H9 (cell line): ENCODE measurements at regions not wholly inside any gene's neighbourhood (a gene's known extent, or its start where the extent isn't known, plus 50 kb on each side); places are given as distances from the start of the nearest gene placed in this dataset.

Experiments
- DNase-seq: peaks from one replicate; pipeline ENCODE4 v3.0.0-alpha.2; 2017
- H2AFZ ChIP-seq: one replicate; pipeline ENCODE4 v1.6.1; 2013; ENCODE audit warnings: mild to moderate bottlenecking, low read length, control low read depth, moderate library complexity
- H2AK5ac ChIP-seq: 2 replicates; pipeline ENCODE4 v1.6.1; 2013; ENCODE audit warnings: low read length, control low read depth, mixed read lengths; ENCODE audit not compliant: insufficient read length
- H2BK120ac ChIP-seq: one replicate; pipeline ENCODE4 v1.6.1; 2013; ENCODE audit warnings: low read depth, mild to moderate bottlenecking, low read length, control low read depth, inconsistent platforms; ENCODE audit not compliant: poor library complexity, severe bottlenecking
- H2BK12ac ChIP-seq: 2 replicates; pipeline ENCODE4 v1.6.1; 2013; ENCODE audit warnings: low read length, control low read depth, mixed read lengths, low read depth; ENCODE audit not compliant: insufficient read length
- H2BK15ac ChIP-seq: 2 replicates; pipeline ENCODE4 v1.6.1; 2013; ENCODE audit warnings: low read depth, low read length, control low read depth
- H2BK20ac ChIP-seq: one replicate; pipeline ENCODE4 v1.6.1; 2013; ENCODE audit warnings: low read depth, mild to moderate bottlenecking, low read length, control low read depth, inconsistent platforms; ENCODE audit not compliant: poor library complexity, severe bottlenecking
- H2BK5ac ChIP-seq: 2 replicates; pipeline ENCODE4 v1.6.1; 2013; ENCODE audit warnings: low read length, control low read depth, mixed read lengths; ENCODE audit not compliant: insufficient read length
- H3K14ac ChIP-seq: 2 replicates; pipeline ENCODE4 v1.6.1; 2013; ENCODE audit warnings: low read length, control low read depth; ENCODE audit not compliant: insufficient read depth
- H3K18ac ChIP-seq: 2 replicates; pipeline ENCODE4 v1.6.1; 2013; ENCODE audit warnings: low read depth, mild to moderate bottlenecking, mixed read lengths, low read length, control low read depth; ENCODE audit not compliant: insufficient read length
- H3K23ac ChIP-seq: 2 replicates; pipeline ENCODE4 v1.6.1; 2013; ENCODE audit warnings: low read length, control low read depth, mixed read lengths, low read depth; ENCODE audit not compliant: insufficient read length
- H3K23me2 ChIP-seq: 2 replicates; pipeline ENCODE4 v1.6.1; 2013; ENCODE audit warnings: low read depth, mild to moderate bottlenecking, mixed read lengths, low read length, control low read depth; ENCODE audit not compliant: insufficient read length, poor library complexity, severe bottlenecking
- H3K27ac ChIP-seq: 2 replicates; pipeline ENCODE4 v1.5.1; 2013; ENCODE audit warnings: low read length, control low read depth, mixed read lengths, low read depth; ENCODE audit not compliant: insufficient read length
- H3K27me3 ChIP-seq: 2 replicates; pipeline ENCODE4 v1.6.1; 2013; ENCODE audit warnings: low read length, control low read depth, inconsistent platforms; ENCODE audit not compliant: insufficient read depth
- H3K4ac ChIP-seq: 2 replicates; pipeline ENCODE4 v1.6.1; 2013; ENCODE audit warnings: low read depth, mild to moderate bottlenecking, control low read depth, inconsistent platforms, low read length, moderate library complexity
- H3K4me1 ChIP-seq: 2 replicates; pipeline ENCODE4 v1.6.1; 2013; ENCODE audit warnings: low read length, control low read depth, inconsistent platforms; ENCODE audit not compliant: insufficient read depth
- H3K4me2 ChIP-seq: 2 replicates; pipeline ENCODE4 v1.6.1; 2013; ENCODE audit warnings: low read length, control low read depth, mixed read lengths; ENCODE audit not compliant: insufficient read length, insufficient read depth
- H3K56ac ChIP-seq: 2 replicates; pipeline ENCODE4 v1.6.1; 2013; ENCODE audit warnings: low read depth, mild to moderate bottlenecking, mixed read lengths, low read length, control low read depth; ENCODE audit not compliant: insufficient read length
- H3K79me1 ChIP-seq: 2 replicates; pipeline ENCODE4 v1.6.1; 2013; ENCODE audit warnings: low read depth, mild to moderate bottlenecking, moderate library complexity, low read length, control low read depth, inconsistent platforms; ENCODE audit not compliant: insufficient read depth, poor library complexity, severe bottlenecking
- H3K79me2 ChIP-seq: 2 replicates; pipeline ENCODE4 v1.6.1; 2013; ENCODE audit warnings: low read length, control low read depth, inconsistent platforms; ENCODE audit not compliant: insufficient read depth
- H3K9ac ChIP-seq: 2 replicates; pipeline ENCODE4 v1.6.1; 2013; ENCODE audit warnings: low read length, control low read depth, mixed read lengths; ENCODE audit not compliant: insufficient read length; ENCODE audit errors: extremely low read depth
- H3K9me3 ChIP-seq: one replicate; pipeline ENCODE4 v1.6.1; 2013; ENCODE audit warnings: low read depth, low read length, inconsistent platforms; ENCODE audit not compliant: control insufficient read depth
- H3T11ph ChIP-seq: one replicate; pipeline ENCODE4 v1.6.1; 2013; ENCODE audit warnings: mild to moderate bottlenecking, low read length, control low read depth, inconsistent platforms
- H4K20me1 ChIP-seq: one replicate; pipeline ENCODE4 v1.6.1; 2013; ENCODE audit not compliant: control insufficient read depth, insufficient read length, insufficient read depth
- H4K5ac ChIP-seq: 2 replicates; pipeline ENCODE4 v1.6.1; 2013; ENCODE audit warnings: low read depth, mild to moderate bottlenecking, mixed read lengths, low read length, control low read depth; ENCODE audit not compliant: insufficient read length
- H4K8ac ChIP-seq: replicated peaks from 2 replicates; pipeline ENCODE4 v1.6.1; 2013; ENCODE audit warnings: low read length, control low read depth, mixed read lengths, low read depth; ENCODE audit not compliant: insufficient read length
- H4K91ac ChIP-seq: 2 replicates; pipeline ENCODE4 v1.6.1; 2013; ENCODE audit warnings: low read depth, mild to moderate bottlenecking, moderate library complexity, mixed read lengths, low read length, control low read depth; ENCODE audit not compliant: insufficient read length
- H3K27ac Mint-ChIP-seq, 3 experiments: 2 replicates in 2 of 3; 3 replicates in 1 of 3; pipeline ENCODE4 v1.8.0; 2020 to 2021; ENCODE audit warnings: mixed read lengths in 3 of 3, mild to moderate bottlenecking in 1 of 3, moderate library complexity in 1 of 3
- H3K27me3 Mint-ChIP-seq: 2 replicates; pipeline ENCODE4 v1.8.0; 2021; ENCODE audit warnings: low read depth, mild to moderate bottlenecking, moderate library complexity, mixed read lengths
- H3K36me3 Mint-ChIP-seq, 3 experiments: 2 replicates in 2 of 3; 3 replicates in 1 of 3; pipeline ENCODE4 v1.8.0; 2020 to 2021; ENCODE audit warnings: low read depth in 3 of 3, mixed read lengths in 3 of 3; ENCODE audit not compliant: insufficient read depth in 1 of 3
- H3K4me1 Mint-ChIP-seq, 2 experiments: 2 replicates each; pipeline ENCODE4 v1.8.0; 2020; ENCODE audit warnings: mixed read lengths in 2 of 2
- H3K4me3 Mint-ChIP-seq, 2 experiments: 2 replicates in 1 of 2; 3 replicates in 1 of 2; pipeline ENCODE4 v1.8.0; 2020 to 2021; ENCODE audit warnings: mild to moderate bottlenecking in 2 of 2, mixed read lengths in 2 of 2, moderate library complexity in 1 of 2
- H3K9me3 Mint-ChIP-seq, 2 experiments: 2 replicates in 1 of 2; 3 replicates in 1 of 2; pipeline ENCODE4 v1.8.0; 2020; ENCODE audit warnings: mild to moderate bottlenecking in 2 of 2, mixed read lengths in 2 of 2, moderate library complexity in 1 of 2
- WGBS: extraction: QIAGEN DNeasy Blood & Tissue Kit; methylation state at CpG from one replicate; pipeline ENCODE4 v1.1.7; 2013; ENCODE audit warnings: missing lambda C conversion rate, low lambda C conversion rate, mixed read lengths; ENCODE audit not compliant: insufficient read length; ENCODE audit errors: extremely low coverage; 5-methylcytosine and 5-hydroxymethylcytosine counted together
- TF ChIP-seq, protein P1 (sequence below): fragments of 200-600 bp; sonication (generic); conservative IDR thresholded peaks from 3 replicates; pipeline ENCODE4 v1.8.0; 2021; ENCODE audit warnings: antibody characterized with exemption, mild to moderate bottlenecking

DNA sequence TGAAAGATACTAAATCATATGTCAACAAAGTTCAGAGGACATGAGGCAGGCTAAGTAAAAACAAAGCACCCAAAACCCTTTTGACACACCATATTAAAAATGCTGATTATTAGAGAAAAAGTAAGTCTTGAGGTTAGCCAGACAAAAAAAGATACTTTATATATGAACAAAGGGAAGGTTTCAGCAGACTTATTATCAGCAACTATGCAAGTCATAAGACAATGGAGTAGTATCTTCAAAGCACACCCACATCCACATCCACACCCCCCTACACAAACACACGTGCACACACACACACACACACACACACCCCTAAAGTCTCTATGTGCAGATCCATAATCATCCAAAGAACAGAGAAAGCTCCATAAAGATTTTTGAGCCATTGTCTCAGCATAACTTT lies 1373.9 kb upstream of the CELF2 start:
- no peaks in the 10 kb centered on the region for H4K20me1 ChIP-seq
- H3K27me3 ChIP-seq, result no peaks in the 10 kb centered on the region
- H3K4me2 ChIP-seq, result no peak overlapping the region
- no peak overlapping the region for H2AK5ac ChIP-seq
- no peak overlapping the region for H3K4me3 Mint-ChIP-seq
- no peak overlapping the region for H2BK15ac ChIP-seq
- no peaks in the 10 kb centered on the region for H3K9me3 ChIP-seq
- TF ChIP-seq, protein P1, sequence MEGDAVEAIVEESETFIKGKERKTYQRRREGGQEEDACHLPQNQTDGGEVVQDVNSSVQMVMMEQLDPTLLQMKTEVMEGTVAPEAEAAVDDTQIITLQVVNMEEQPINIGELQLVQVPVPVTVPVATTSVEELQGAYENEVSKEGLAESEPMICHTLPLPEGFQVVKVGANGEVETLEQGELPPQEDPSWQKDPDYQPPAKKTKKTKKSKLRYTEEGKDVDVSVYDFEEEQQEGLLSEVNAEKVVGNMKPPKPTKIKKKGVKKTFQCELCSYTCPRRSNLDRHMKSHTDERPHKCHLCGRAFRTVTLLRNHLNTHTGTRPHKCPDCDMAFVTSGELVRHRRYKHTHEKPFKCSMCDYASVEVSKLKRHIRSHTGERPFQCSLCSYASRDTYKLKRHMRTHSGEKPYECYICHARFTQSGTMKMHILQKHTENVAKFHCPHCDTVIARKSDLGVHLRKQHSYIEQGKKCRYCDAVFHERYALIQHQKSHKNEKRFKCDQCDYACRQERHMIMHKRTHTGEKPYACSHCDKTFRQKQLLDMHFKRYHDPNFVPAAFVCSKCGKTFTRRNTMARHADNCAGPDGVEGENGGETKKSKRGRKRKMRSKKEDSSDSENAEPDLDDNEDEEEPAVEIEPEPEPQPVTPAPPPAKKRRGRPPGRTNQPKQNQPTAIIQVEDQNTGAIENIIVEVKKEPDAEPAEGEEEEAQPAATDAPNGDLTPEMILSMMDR, result no peak
- H2BK120ac ChIP-seq, result no peak overlapping the region
- no peaks in the 10 kb centered on the region for H3K4me1 ChIP-seq
- no peak for DNase-seq
- H3K9me3 Mint-ChIP-seq, result peaks cover 30 to 31% of the 10 kb centered on the region in 2 experiments
- no peak overlapping the region for H2BK5ac ChIP-seq
- H2AFZ ChIP-seq, result no peak overlapping the region
- H3K27ac Mint-ChIP-seq, result no peak overlapping the region
- no CpG with 5 or more reads among the region's 1 CpG for WGBS
- H3K4me1 Mint-ChIP-seq, result peaks cover 9 to 11% of the 10 kb centered on the region in 2 experiments
- H3K36me3 Mint-ChIP-seq, result peaks cover 10 to 49% (median 12%) of the 10 kb centered on the region in 3 experiments
- no peak overlapping the region for H3K18ac ChIP-seq
- no peak overlapping the region for H2BK12ac ChIP-seq
- no peaks in the 10 kb centered on the region for H3K23me2 ChIP-seq
- H3K27ac ChIP-seq, result no peak overlapping the region
- no peak overlapping the region for H4K8ac ChIP-seq
- H3K79me2 ChIP-seq, result no peaks in the 10 kb centered on the region
- no peak overlapping the region for H3K23ac ChIP-seq
- no peak overlapping the region for H4K5ac ChIP-seq
- H3K14ac ChIP-seq, result no peak overlapping the region
- no peak overlapping the region for H3K9ac ChIP-seq
- H3K79me1 ChIP-seq, result no peaks in the 10 kb centered on the region
- no peak overlapping the region for H2BK20ac ChIP-seq
- no peaks in the 10 kb centered on the region; the same call in 1 of the 2 replicates for H3K27me3 Mint-ChIP-seq
- H3K56ac ChIP-seq, result no peak overlapping the region
- no peak overlapping the region for H3K4ac ChIP-seq
- no peak overlapping the region for H4K91ac ChIP-seq
- H3T11ph ChIP-seq, result no peak overlapping the region
